NCI-H146 treated with DMSO at 0.1 percent for 48 hours (cell line): ENCODE measurements at regions not wholly inside any gene's neighbourhood (a gene's known extent, or its start where the extent isn't known, plus 50 kb on each side); places are given as distances from the start of the nearest gene placed in this dataset.
"Not testable (repeated sequence)": the region's sequence is repeated elsewhere in the genome, so short reads cannot be mapped to it uniquely, and the experiment has no call there.

Experiments
- DNase-seq: peaks from one replicate; lab custom pipeline; 2025; ENCODE audit not compliant: unreplicated experiment; lab: John Stamatoyannopoulos, UW

DNA sequence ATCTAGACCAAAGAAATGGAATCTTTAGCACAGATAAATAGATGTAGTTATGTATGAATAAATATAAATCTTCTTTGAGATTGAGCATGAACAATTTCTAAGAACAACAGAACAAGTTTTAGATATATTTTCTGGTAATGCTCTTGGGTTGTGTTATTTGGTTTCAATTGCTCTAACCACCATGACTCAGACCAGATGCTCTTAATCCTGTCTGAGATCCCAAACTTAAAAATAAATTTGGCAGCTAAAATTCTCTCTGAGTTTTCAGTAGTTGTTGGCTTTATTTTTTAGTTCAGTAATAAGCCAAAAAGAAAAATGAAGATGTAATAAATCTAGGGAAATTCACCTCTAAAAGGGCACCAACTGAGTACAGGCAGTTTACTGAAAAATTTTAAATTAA is 1693.4 kb downstream of the NCAM2 start:
- DNase-seq: no peak

DNA sequence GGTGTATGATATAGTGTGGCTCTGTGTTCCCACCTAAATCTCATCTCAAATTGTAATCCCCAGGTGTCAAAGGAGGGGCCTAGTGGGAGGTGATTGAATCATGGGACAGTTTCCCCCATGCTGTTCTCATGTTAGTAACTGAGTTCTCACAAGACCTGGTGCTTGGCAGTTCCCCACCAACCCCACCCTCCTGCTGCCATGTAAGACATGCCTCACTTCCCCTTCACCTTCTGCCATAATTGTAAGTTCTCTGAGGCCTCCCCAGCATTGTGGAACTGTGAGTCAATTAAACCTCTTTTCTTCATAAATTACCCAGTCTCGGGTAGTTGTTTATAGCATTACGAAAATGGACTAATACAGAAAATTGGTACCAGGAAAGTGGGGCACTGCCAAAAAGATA is 1705.3 kb downstream of the NCAM2 start:
- no peak for DNase-seq

DNA sequence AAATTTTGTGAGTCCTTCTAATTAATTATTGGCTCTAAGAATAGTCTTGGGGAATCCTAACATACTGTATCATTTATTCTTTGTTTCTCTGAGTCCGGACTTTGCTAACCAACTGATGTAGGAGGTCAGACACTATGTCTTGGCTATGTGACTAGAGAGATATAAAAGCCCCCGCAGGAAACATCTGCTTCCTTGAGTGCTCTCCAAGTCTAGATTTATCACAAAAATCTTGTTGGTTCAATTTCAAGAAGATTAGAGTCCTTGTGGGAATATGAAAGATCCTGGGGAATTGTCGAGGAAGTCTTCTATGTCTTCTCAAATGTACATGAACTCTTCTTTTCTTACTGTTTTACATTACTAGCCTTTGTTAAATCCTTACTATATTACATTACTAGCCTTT is 1712.5 kb downstream of the NCAM2 start:
- DNase-seq: no peak

DNA sequence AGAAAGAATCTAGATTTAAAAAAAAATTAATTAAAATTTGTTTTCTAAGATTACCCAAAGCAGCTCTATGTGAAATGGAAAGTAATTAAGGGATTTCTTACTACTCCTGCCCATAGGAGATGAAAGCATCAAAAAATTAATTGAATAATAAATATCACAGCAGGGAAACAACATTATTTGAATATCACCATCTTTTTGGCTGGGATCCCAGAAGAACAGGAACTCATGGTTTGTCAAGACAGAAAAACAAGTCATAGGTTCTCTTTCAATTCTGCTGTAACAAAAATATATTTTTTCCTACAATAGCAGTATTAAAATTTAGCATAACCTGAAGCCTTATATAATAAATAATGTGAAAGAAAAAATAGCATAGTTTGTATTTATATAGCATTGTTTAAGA is 1713.4 kb downstream of the NCAM2 start:
- no peak for DNase-seq

DNA sequence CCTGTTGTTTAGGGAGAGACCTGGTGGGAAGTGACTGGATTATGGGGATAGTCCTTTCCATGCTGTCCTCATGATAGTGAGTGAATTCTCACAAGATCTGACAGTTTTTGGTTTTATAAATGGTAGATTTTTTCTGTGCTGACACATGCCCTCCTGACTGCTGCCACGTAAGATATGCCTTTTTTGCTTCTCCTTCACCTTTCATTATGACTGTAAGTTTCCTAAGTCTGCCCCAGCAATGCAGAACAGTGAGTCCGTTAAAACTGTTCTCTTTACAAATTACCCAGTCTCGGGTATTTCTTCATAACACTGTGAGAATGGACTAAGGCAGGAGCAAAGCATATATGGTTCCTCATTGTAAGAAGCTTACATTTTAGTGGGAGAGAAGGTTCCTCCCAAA is 1727.2 kb downstream of the NCAM2 start:
- DNase-seq: no peak

DNA sequence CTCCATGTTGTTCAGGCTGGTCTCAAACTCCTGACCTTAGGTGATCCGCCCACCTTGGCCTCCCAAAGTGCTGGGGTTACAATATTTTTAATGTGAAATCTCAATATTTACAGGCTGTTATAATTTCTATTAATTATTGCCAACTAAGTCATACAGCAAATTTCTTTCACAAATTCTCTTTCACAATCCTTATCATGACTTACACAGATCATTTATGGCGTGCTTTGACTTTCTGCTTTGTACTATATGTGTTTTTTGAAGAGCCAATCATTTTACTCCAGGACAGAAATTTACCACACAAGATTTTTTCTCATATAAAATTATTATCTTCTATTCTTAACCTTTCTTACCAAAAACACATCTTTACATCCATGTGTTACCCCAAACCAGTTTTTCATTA is 1729.9 kb downstream of the NCAM2 start:
- DNase-seq: no peak

DNA sequence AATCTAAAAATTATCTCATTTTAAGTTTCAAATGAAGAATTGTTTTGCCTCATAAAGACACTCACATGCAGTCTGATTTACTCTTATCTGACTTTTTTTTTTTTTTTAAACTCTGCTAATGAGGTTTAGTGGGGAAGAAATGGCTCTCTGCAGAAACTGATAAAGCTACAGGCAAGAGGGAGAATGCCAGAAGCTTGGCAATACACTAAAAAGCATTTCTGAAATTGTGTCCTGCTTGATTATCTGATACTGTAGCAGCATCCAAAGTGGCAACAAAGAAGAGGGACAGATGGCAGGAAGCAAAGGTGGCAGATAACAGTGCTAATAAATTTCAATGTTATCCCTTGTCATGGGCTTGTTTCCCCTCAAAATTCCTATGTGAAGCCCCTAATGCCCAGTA is 1744.9 kb downstream of the NCAM2 start:
- no peak for DNase-seq

DNA sequence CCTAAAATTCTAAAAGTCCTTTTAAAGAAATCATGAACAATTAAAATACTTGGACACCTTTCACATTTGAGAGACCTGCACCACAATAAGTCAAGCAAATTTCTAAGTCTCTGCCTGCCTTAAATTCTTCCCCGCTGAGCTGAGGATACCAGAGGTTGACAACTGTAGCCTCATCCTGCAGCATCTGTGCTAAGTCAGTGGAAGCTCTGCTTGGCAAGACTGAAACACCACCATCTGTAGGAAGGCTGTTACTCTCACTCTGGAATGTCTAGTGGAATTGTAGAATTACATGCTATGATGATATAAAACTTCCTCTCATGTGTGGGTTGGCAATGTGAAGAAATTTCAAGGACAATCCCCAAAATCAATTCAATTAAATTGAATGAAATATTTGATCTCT is 1756.5 kb downstream of the NCAM2 start:
- DNase-seq: no peak

DNA sequence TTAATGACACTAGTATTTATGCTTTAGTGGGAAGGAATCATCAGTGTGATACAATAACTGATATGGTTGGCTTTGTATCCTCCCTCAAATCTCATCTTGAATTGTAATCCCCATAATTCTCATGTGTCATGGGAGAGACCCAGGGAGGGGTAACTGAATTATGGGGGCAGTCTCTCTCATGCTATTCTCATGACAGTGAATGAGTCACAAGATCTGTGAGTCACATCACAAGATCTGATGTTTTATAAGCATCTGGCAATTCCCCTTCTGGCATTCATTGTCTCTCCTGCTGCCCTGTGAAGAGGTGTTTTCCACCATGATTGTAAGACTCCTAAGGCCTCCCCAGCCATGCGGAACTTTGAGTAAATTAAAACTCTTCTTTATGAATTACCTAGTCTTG is 1760.3 kb downstream of the NCAM2 start:
- peak; percentile 18 for DNase-seq

DNA sequence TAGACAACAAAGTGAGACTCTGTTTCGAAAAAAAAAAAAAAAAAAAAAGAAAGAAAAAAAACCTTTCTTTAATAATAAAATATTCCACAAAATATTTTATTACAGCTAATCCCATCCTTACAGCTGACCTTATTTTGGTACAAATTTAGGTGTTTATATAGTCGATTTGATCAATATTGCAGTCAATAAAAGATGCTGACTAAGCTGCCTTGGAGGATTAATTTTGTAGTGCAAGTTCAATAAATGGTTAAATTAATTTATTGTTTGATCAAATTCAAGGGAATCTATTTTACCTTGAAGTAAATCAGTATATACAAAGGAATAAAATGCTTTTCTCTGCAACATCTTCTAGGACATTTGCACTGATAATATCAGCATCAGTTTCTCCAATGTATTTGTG is 1764.3 kb downstream of the NCAM2 start:
- DNase-seq: no peak

DNA sequence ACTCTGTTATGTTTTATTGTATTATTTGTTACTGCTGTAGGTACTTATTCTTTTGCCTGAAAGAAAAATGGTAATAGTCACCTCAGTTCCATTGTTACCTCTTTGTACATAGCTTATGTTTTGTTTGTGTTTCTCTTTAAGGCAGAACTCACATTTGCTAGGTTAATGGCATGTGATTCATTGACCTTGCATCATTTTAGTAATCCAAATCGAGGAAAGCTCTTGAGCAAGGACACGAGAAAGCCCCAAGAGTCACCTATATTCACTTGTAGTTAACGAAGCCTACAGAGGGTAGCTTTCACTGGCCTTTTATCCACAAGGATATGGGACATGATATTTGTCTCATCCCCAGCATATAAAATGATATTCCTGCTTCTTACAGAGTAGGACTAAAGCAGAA is 1765.2 kb downstream of the NCAM2 start:
- no peak for DNase-seq

DNA sequence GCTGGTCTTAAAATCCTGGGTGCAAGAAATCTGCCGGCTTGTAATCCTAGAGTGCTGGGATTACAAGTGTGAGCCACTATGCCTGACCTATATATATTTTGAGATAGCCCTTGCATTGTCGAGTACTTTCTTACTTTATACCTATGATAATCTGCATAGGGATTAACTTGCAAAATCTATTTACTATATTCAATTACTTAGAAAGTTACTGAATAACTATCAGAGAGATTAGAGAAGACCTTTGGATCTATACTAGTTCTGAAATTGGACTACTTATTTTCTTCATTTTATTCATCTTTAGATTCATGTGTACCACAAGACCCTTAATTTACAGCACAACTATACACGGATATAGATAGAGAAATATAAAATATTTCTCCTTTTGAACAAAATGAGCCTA is 1766.0 kb downstream of the NCAM2 start:
- DNase-seq: no peak

DNA sequence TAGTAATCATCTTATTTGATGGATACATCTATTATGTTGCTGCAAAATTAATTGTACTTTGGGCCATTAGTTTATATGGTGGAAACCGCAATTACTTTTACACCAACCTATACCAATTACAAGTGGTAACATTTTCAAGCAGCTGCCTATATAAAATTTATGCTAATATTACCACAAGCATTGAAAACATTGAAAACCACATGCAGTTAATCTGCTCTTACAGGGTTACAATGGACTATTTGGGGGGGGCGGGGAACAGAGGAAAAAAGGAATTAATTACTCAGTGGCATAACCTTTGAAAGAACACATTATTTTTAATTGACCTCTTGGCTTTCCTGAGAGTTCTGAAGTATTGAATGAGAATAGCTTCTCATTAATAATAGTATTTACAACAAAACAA is 1793.2 kb downstream of the NCAM2 start:
- peak; percentile 60 for DNase-seq

DNA sequence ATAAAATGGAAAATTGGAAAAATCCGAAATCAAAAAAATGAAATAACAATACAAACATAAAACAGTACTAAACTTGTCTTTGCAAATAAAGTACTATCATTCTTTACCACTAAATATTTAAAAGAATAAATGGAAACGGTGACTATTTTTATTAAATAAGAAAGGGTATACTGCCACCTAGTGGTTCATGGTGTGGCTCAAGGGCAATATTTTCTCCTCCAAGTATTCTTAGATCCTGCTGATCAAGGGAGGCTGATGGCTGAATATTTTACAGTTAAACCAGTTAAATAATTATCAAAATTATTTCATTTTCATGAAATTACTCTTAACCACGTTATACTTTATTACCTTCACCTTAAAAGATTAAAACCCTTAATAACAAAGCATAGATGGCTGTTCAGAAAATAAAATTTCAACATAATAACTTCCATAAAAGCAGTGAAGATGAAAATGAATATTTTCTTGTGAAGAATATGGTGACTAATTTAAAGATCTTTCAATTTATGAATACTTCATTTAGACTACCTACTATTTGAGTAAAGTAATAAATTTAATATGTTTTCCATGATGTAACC is 1793.9 kb downstream of the NCAM2 start:
- peak; percentile 60 for DNase-seq

DNA sequence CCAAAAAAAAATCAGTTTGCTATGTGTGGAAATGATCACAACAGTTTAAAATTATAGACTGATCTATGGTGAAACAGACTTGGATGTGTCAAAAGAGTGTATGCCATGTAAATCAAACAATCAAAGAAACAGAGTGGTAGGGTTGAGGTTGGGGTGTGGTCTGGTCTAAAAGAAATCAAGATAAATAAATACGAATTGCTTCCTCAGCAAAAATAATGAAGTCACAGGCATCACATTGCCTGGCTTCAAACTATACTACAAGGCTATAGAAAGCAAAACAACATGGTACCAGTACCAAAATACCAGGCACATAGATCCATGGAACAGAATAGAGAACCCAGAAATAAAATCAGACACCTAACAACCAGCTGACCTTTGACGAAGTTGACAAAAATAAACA is 1796.9 kb downstream of the NCAM2 start:
- no peak for DNase-seq

DNA sequence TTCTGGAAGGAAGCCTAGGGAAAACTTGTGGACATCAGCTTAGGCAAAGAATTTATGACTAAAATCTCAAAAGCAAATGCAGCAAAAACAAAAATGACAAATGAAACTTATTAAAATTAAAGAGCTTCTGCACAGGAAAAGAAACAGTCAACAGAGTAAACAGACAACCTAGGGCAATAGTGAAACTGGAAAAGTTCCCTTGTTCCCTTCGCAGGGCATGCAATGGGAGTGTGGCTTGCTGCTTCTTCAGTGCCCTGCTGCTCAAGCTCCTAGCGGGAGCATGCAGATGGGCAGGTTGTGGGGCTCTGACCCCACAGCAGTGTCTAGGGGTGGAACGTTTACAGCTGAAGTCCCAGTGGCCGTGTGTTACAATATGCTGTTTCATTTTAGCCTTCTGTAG is 1797.4 kb downstream of the NCAM2 start:
- DNase-seq: no peak

DNA sequence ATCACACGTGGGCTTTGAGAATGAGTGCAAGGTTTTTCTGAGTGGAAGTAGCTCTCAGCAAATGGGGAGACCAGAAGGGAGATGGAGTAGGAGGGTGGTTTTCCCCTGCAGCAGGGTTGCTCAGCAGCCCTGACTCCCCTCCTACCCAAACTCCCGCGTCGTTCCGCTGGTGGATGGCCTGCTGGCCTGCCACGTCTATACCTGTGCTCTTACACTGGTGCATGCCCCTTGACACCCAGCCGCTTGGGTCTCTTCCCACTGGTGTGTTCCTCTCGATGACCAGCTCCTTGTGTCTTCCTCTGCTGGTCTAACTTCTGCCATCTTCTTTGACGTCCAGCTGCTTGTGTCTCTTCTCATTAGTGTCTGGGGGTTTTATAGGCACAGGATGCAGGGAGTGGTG is 1797.9 kb downstream of the NCAM2 start:
- DNase-seq: no peak

DNA sequence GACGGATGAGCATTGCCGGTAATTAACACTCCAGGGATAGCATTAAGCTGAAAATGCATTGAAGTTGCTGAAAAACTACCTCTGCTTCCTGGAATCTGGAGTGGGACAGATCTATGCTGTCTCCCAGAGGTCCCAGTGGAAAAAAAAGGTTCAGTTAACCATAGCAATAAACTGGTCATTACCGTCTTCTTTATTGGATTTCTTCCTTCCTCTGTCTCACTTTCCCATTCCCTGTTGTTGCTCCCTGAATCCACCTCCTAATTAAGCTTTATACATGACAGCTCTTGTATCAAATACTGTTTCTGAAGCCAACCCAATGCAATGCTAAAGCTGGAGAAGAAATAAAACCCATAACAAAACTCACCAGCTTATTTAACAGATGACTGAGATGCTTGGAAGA is 1805.9 kb downstream of the NCAM2 start:
- no peak for DNase-seq

DNA sequence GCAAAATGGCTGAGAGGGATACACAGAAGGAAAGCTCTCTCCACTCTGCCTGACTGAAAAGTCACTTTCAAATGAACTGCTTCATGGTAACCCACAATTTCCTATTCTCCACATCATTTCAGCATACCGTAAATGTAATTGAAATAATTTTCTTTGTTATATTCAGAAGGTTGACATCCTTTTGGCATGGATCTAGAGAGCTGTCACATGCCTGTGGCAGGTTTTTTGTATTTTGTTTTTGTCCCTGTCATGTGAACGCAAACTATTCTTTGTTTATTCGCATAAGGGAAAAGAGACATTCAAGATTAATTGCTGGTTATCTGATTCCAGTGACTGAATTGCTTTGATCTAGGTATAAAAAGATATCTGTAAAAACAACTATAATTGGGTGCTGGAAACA is 1808.1 kb downstream of the NCAM2 start:
- no peak for DNase-seq

DNA sequence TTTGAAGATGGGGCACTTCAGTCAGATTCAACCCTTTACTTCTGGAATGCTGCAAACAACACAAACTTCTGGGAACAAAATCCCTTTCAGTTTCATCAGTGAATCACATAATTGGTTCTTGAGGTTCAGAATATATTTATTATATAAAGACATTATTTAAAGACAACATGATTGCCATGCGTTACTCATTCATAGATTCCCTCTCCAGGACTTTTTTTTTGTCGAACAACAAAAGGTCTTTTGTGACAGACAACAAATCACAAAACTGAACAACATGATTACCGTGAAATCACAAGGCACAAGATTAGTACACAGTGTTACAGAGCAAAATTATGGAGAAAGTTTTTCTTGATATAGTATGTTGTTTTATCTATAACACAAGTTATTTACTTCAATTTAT is 1815.0 kb downstream of the NCAM2 start:
- no peak for DNase-seq

DNA sequence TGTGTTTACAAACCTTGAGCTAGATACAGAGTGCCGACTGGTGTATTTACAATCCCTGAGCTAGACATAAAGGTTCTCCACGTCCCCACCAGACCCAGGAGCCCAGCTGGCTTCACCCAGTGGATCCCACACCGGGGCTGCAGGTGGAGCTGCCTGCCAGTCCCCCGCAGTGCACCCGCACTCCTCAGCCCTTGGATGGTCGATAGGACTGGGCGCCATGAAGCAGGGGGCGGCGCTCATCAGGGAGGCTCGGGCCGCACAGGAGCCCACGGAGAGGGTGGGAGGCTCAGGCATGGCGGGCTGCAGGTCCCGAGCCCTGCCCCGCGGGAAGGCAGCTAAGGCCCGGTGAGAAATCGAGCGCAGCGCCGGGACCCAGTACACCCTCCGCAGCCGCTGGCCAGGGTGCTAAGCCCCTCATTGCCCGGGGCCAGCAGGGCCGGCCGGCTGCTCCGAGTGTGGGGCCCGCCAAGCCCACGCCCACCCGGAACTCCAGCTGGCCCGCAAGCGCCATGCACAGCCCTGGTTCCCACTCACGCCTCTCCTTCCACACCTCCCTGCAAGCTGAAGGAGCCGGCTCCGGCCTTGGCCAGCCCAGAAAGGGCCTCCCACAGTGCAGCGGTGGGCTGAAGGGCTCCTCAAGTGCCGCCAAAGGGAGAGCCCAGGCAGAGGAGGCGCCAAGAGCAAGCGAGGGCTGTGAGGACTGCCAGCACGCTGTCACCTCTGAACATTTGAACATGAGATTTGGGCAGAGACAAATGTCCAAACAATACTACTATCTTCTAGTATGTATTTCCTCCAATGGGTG is 1820.7 kb downstream of the NCAM2 start:
- not testable (repeated sequence) for DNase-seq

DNA sequence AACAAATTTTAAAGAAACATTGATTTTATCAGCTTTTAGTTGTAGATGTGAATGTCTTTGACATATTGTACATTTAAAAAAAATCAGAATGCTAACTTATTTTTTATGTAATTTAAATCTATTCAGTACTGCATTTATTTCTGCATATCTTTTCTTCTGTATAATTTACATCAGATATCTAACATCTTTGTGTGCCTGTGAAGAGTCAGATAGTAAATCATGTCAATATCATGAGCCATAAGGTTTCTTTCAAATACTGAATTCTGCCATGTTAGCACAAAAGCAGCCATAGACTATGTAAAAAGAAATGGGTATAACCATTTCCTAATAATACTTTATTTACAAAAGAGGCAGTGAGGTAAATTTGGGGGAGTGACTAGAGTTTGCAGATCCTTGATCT is 1829.2 kb downstream of the NCAM2 start:
- no peak for DNase-seq

DNA sequence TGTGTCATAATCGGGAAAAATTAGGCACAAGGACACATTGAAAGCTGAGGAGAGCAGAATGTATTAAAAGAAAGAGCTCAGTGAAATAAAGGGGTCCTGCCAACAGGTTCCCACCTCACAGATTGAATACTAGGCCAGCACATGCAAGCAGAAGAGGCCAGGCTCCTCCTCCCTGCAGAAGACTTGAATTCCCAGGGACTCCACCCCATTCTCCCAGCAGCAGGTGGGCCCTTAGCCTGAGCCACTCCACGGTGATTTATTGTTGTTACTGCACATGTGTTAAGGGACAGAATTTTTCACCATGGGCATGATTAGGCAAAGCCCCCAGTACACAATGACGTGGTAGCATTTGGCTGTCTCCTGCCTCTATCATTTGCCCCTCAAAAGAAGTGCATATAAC is 1844.7 kb downstream of the NCAM2 start:
- DNase-seq: no peak
